ENCODE measurements at regions not wholly inside any gene's neighbourhood (a gene's known extent, or its start where the extent isn't known, plus 50 kb on each side); places are given as distances from the start of the nearest gene placed in this dataset.
A peak's percentile ranks its signal among the peaks of the same experiment; 100 is the strongest.
"Not testable (repeated sequence)": the region's sequence is repeated elsewhere in the genome, so short reads cannot be mapped to it uniquely, and the experiment has no call there.

DNA sequence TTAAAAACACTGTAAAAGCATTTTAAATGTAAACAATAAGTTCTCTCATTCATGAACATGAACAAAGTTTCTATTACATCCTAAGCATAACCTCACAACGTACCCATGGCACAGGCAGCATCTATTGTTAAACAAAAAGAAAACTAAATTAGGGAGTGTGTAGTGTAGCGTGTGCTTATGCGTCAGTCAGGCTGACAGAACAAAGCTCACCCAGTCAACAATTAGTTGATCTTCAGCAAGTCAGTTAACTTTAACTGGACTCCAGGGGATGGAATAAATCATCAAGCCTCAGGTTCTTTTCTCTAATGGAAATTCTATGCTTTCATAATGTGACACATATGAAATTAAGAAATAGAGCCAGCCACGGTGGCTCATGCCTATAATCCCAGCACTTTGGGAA lies 91.6 kb upstream of the ODAD2 start:
- TF ChIP-seq, protein P1, sequence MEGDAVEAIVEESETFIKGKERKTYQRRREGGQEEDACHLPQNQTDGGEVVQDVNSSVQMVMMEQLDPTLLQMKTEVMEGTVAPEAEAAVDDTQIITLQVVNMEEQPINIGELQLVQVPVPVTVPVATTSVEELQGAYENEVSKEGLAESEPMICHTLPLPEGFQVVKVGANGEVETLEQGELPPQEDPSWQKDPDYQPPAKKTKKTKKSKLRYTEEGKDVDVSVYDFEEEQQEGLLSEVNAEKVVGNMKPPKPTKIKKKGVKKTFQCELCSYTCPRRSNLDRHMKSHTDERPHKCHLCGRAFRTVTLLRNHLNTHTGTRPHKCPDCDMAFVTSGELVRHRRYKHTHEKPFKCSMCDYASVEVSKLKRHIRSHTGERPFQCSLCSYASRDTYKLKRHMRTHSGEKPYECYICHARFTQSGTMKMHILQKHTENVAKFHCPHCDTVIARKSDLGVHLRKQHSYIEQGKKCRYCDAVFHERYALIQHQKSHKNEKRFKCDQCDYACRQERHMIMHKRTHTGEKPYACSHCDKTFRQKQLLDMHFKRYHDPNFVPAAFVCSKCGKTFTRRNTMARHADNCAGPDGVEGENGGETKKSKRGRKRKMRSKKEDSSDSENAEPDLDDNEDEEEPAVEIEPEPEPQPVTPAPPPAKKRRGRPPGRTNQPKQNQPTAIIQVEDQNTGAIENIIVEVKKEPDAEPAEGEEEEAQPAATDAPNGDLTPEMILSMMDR (IDR thresholded peaks at IDR 0.05; ENCODE audit: insufficient read depth, low read length, poor library complexity, severe bottlenecking), result no peak
- Histone ChIP-seq H3K4me3 (ENCODE audit: low read depth, low read length) (no peak overlapping the region), H3K27me3 (ENCODE audit: control insufficient read depth, insufficient read depth, low read length) (no peaks in the 10 kb centered on the region), H3K36me3 (ENCODE audit: control insufficient read depth, insufficient read depth, low read length) (no peaks in the 10 kb centered on the region)
- no peak for DNase-seq (ENCODE audit: low read depth)

DNA sequence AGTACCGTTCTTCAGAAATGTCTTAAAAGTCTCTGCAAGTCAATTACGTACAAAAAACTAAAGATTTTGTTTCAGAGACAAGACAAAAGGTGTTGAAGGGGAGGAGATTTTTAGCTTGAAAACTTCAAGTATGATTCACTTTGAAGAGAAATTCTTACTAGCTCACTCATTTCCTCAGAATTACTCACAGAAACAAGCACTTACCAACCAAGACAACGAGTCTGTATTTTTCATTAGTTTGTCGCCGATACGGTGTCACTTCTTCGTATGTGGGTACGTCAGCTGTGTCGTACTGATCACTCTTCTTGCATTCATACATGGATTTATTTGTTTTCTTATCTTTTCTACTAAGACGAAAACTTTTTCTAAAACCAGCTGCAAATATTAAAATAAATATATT lies 90.6 kb upstream of the ODAD2 start:
- H3K27me3 ChIP-seq (ENCODE audit: control insufficient read depth, insufficient read depth, low read length), result no peaks in the 10 kb centered on the region
- DNase-seq (ENCODE audit: low read depth), result peak; percentile 60
- H3K36me3 ChIP-seq (ENCODE audit: control insufficient read depth, insufficient read depth, low read length), result no peaks in the 10 kb centered on the region
- no peak overlapping the region for H3K4me3 ChIP-seq (ENCODE audit: low read depth, low read length)
- TF ChIP-seq, protein P1 (IDR thresholded peaks at IDR 0.05; ENCODE audit: insufficient read depth, low read length, poor library complexity, severe bottlenecking), result no peak

DNA sequence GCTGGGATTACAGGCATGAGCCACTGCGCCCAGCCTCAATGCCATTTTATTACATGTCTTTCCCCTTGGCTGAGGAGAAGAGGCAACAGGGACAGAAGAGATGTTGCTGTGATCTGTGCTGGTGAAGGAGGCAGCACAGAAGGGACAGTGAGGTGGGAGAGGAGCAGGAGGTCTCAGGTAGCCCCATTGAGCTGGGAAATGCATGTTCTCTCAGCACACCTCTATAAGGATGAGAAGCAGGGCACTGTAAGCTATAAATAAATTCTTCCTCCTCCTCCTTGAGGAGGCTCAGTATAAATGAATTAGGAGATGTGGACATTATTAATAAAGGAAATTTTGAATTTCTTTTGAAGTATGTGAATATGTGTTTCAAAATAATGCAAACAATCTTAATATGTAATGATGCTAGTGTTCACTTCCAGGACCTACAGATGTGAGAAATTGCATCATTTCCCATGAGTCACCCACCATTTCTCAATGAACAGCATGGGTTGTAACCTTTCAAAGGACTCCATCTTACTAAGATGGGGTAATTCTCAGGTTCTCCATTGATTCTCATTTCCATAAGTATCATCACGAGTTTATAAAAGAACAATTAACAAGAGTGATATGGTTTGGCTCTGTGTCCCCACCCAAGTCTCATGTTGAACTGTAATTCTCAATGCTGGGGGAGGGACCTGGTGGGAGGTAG lies 88.9 kb upstream of the ODAD2 start:
- TF ChIP-seq, protein P1 (IDR thresholded peaks at IDR 0.05; ENCODE audit: insufficient read depth, low read length, poor library complexity, severe bottlenecking), result no peak
- Histone ChIP-seq H3K36me3 (ENCODE audit: control insufficient read depth, insufficient read depth, low read length) (no peaks in the 10 kb centered on the region), H3K4me3 (ENCODE audit: low read depth, low read length) (no peak overlapping the region), H3K27me3 (ENCODE audit: control insufficient read depth, insufficient read depth, low read length) (no peaks in the 10 kb centered on the region)
- DNase-seq (ENCODE audit: low read depth), result no peak

DNA sequence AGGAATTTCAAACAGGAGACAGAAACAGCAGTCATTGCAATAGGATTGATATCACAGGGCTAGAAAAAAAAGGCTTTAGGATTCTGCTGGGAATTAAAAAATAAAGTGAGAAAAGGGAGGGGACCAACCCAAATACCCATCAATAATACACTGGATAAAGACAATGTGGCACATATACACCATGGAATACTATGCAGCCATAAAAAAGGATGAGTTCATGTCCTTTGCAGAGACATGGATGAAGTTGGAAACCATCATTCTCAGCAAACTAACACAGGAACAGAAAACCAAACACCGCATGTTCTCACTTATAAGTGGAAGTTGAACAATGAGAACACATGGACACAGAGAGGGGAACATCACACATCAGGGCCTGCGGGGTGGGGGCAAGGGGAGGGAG lies 86.9 kb upstream of the ODAD2 start:
- not testable (repeated sequence) for H3K27me3 ChIP-seq (ENCODE audit: control insufficient read depth, insufficient read depth, low read length); DNase-seq (ENCODE audit: low read depth); H3K4me3 ChIP-seq (ENCODE audit: low read depth, low read length); H3K36me3 ChIP-seq (ENCODE audit: control insufficient read depth, insufficient read depth, low read length)

DNA sequence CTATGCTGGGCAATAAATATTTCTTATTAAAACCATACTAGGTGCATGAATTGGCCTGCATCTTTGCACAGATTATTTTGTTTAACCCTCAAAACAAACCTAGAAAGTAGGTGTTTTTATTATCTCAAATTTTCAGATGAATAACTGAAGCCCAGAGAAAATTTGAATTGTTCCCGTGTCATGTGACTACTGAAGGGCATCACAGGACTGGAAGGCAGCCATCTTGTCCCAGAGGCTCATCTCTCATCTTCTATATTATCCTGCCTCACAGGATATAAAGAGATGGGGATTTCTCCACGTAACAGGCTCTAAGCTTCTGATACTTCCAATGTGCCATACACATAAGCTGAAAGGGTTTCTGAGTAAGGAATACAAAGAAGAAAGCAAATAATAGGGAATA lies 84.0 kb upstream of the ODAD2 start:
- H3K27me3 ChIP-seq (ENCODE audit: control insufficient read depth, insufficient read depth, low read length), result no peaks in the 10 kb centered on the region

DNA sequence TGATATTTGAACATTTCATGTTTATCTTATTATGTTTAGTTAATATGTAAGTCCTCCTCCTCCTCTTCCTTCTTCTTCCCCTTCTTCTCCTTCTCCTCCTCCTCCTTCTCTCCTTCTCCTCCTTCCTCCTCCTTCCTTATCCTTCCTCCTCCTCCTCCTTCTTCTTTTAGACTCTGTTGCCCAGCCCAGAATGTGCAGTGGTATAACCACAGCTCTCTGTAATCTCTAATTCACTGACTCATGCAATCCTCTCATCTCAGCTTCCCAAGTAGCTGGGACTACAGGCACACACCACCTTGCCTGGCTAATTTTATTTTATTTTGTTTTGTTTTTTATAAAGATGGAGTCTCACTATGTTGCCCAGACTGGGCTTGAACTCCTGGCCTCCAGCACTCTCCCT lies 83.4 kb upstream of the ODAD2 start:
- H3K4me3 ChIP-seq (ENCODE audit: low read depth, low read length), result no peak overlapping the region
- no peaks in the 10 kb centered on the region for H3K27me3 ChIP-seq (ENCODE audit: control insufficient read depth, insufficient read depth, low read length)
- H3K36me3 ChIP-seq (ENCODE audit: control insufficient read depth, insufficient read depth, low read length), result no peaks in the 10 kb centered on the region
- no peak for DNase-seq (ENCODE audit: low read depth)
- TF ChIP-seq, protein P1 (IDR thresholded peaks at IDR 0.05; ENCODE audit: insufficient read depth, low read length, poor library complexity, severe bottlenecking), result no peak

More for the DNA sequence above, 84.0 kb upstream of the ODAD2 start:
- TF ChIP-seq, protein P1 (IDR thresholded peaks at IDR 0.05; ENCODE audit: insufficient read depth, low read length, poor library complexity, severe bottlenecking), result no peak
- H3K36me3 ChIP-seq (ENCODE audit: control insufficient read depth, insufficient read depth, low read length), result no peaks in the 10 kb centered on the region
- no peak for DNase-seq (ENCODE audit: low read depth)
- H3K4me3 ChIP-seq (ENCODE audit: low read depth, low read length), result no peak overlapping the region

All from kidney epithelial cell (primary cell).